ENCODE measurements at regions not wholly inside any gene's neighbourhood (a gene's known extent, or its start where the extent isn't known, plus 50 kb on each side); places are given as distances from the start of the nearest gene placed in this dataset.

- Histone ChIP-seq H3F3A (ENCODE audit: control insufficient read depth, insufficient read depth) (no peaks in the 10 kb centered on the region), H3K9me2 (replicated peaks; ENCODE audit: control insufficient read depth, low read length) (no peaks in the 10 kb centered on the region), H3K36me3 (ENCODE audit: control insufficient read depth, low read length) (no peaks in the 10 kb centered on the region), H3K4me3 (ENCODE audit: low read length) (no peak overlapping the region), H3K9me3 (ENCODE audit: control insufficient read depth, insufficient read depth, low read length) (no peaks in the 10 kb centered on the region), H3K4me1 (ENCODE audit: control insufficient read depth, low read length) (no peaks in the 10 kb centered on the region), H3K79me2 (ENCODE audit: control insufficient read depth, low read length) (no peaks in the 10 kb centered on the region), H3K27me3 (ENCODE audit: control insufficient read depth, low read length) (no peaks in the 10 kb centered on the region), H3K27ac (ENCODE audit: low read depth, low read length) (no peak overlapping the region), H4K20me1 (ENCODE audit: control insufficient read depth, insufficient read depth, low read depth, low read length) (no peaks in the 10 kb centered on the region), H3K4me2 (ENCODE audit: low read length) (no peak overlapping the region)
- TF ChIP-seq CTCF (IDR thresholded peaks at IDR 0.05; ENCODE audit: low read depth, low read length, poor library complexity, severe bottlenecking), result no peak
- no peak for TF ChIP-seq EZH2phosphoT487 (IDR thresholded peaks at IDR 0.05; ENCODE audit: borderline replicate concordance, low read length)
Observed at GRCh38 chr1:60716472-60716871, 365.9 kb upstream of the NFIA start.

GRCh38 chr1:60715970-60716369 is 366.4 kb upstream of the NFIA start:
- Histone ChIP-seq H3K36me3 (ENCODE audit: control insufficient read depth, low read length) (no peaks in the 10 kb centered on the region), H3F3A (ENCODE audit: control insufficient read depth, insufficient read depth) (no peaks in the 10 kb centered on the region), H3K9me3 (ENCODE audit: control insufficient read depth, insufficient read depth, low read length) (no peaks in the 10 kb centered on the region), H3K4me1 (ENCODE audit: control insufficient read depth, low read length) (no peaks in the 10 kb centered on the region), H3K9me2 (replicated peaks; ENCODE audit: control insufficient read depth, low read length) (no peaks in the 10 kb centered on the region), H3K27me3 (ENCODE audit: control insufficient read depth, low read length) (no peaks in the 10 kb centered on the region), H4K20me1 (ENCODE audit: control insufficient read depth, insufficient read depth, low read depth, low read length) (no peaks in the 10 kb centered on the region), H3K4me2 (ENCODE audit: low read length) (no peak overlapping the region), H3K27ac (ENCODE audit: low read depth, low read length) (no peak overlapping the region), H3K4me3 (ENCODE audit: low read length) (no peak overlapping the region), H3K79me2 (ENCODE audit: control insufficient read depth, low read length) (no peaks in the 10 kb centered on the region)
- no peak for TF ChIP-seq CTCF (IDR thresholded peaks at IDR 0.05; ENCODE audit: low read depth, low read length, poor library complexity, severe bottlenecking)
- no peak for TF ChIP-seq EZH2phosphoT487 (IDR thresholded peaks at IDR 0.05; ENCODE audit: borderline replicate concordance, low read length)

GRCh38 chr1:60709426-60709825 is 372.9 kb upstream of the NFIA start:
- H3K4me1 ChIP-seq (ENCODE audit: control insufficient read depth, low read length), result no peaks in the 10 kb centered on the region
- no peak overlapping the region for H3K4me2 ChIP-seq (ENCODE audit: low read length)
- no peaks in the 10 kb centered on the region for H3K9me3 ChIP-seq (ENCODE audit: control insufficient read depth, insufficient read depth, low read length)
- H4K20me1 ChIP-seq (ENCODE audit: control insufficient read depth, insufficient read depth, low read depth, low read length), result no peaks in the 10 kb centered on the region
- H3K27me3 ChIP-seq (ENCODE audit: control insufficient read depth, low read length), result no peaks in the 10 kb centered on the region
- H3K4me3 ChIP-seq (ENCODE audit: low read length), result no peak overlapping the region
- no peaks in the 10 kb centered on the region for H3K9me2 ChIP-seq (replicated peaks; ENCODE audit: control insufficient read depth, low read length)
- H3K27ac ChIP-seq (ENCODE audit: low read depth, low read length), result no peak overlapping the region
- no peaks in the 10 kb centered on the region for H3K79me2 ChIP-seq (ENCODE audit: control insufficient read depth, low read length)
- TF ChIP-seq CTCF (IDR thresholded peaks at IDR 0.05; ENCODE audit: low read depth, low read length, poor library complexity, severe bottlenecking), result no peak
- TF ChIP-seq EZH2phosphoT487 (IDR thresholded peaks at IDR 0.05; ENCODE audit: borderline replicate concordance, low read length), result no peak
- no peaks in the 10 kb centered on the region for H3F3A ChIP-seq (ENCODE audit: control insufficient read depth, insufficient read depth)
- no peaks in the 10 kb centered on the region for H3K36me3 ChIP-seq (ENCODE audit: control insufficient read depth, low read length)

GRCh38 chr1:60705026-60705425 is 377.3 kb upstream of the NFIA start:
- Histone ChIP-seq H3F3A (ENCODE audit: control insufficient read depth, insufficient read depth) (no peaks in the 10 kb centered on the region), H3K27me3 (ENCODE audit: control insufficient read depth, low read length) (no peaks in the 10 kb centered on the region), H3K4me3 (ENCODE audit: low read length) (no peak overlapping the region)

More at GRCh38 chr1:60705026-60705425, 377.3 kb upstream of the NFIA start:
- H3K36me3 ChIP-seq (ENCODE audit: control insufficient read depth, low read length), result no peaks in the 10 kb centered on the region
- no peaks in the 10 kb centered on the region for H3K9me3 ChIP-seq (ENCODE audit: control insufficient read depth, insufficient read depth, low read length)
- H3K4me2 ChIP-seq (ENCODE audit: low read length), result no peak overlapping the region
- H3K9me2 ChIP-seq (replicated peaks; ENCODE audit: control insufficient read depth, low read length), result no peaks in the 10 kb centered on the region
- no peaks in the 10 kb centered on the region for H3K4me1 ChIP-seq (ENCODE audit: control insufficient read depth, low read length)
- H3K79me2 ChIP-seq (ENCODE audit: control insufficient read depth, low read length), result no peaks in the 10 kb centered on the region
- TF ChIP-seq EZH2phosphoT487 (IDR thresholded peaks at IDR 0.05; ENCODE audit: borderline replicate concordance, low read length) (no peak), CTCF (IDR thresholded peaks at IDR 0.05; ENCODE audit: low read depth, low read length, poor library complexity, severe bottlenecking) (no peak)
- no peaks in the 10 kb centered on the region for H4K20me1 ChIP-seq (ENCODE audit: control insufficient read depth, insufficient read depth, low read depth, low read length)
- no peak overlapping the region for H3K27ac ChIP-seq (ENCODE audit: low read depth, low read length)

Data from DOHH2 (cell line).